Smooth muscle cell (in vitro differentiated cells): ENCODE measurements at regions not wholly inside any gene's neighbourhood (a gene's known extent, or its start where the extent isn't known, plus 50 kb on each side); places are given as distances from the start of the nearest gene placed in this dataset.

Experiments used
- DNase-seq: peaks from one replicate; lab custom pipeline; 2025; ENCODE audit not compliant: unreplicated experiment; lab: John Stamatoyannopoulos, UW
- H2AFZ ChIP-seq: fragments of 200-600 bp; sonication (generic); 2 replicates; pipeline ENCODE4 v1.6.0; 2016; ENCODE audit warnings: antibody characterized with exemption, low read depth, mild to moderate bottlenecking
- H3F3A ChIP-seq: fragments of 200-600 bp; sonication (generic); 2 replicates; pipeline ENCODE4 v1.6.0; 2017; ENCODE audit warnings: antibody characterized with exemption, low read depth
- H3K27ac ChIP-seq: fragments of 200-600 bp; sonication (generic); 2 replicates; pipeline ENCODE4 v1.5.1; 2016; ENCODE audit warnings: low read depth, mild to moderate bottlenecking
- H3K27me3 ChIP-seq: fragments of 200-600 bp; sonication (generic); 2 replicates; pipeline ENCODE4 v1.6.1; 2016; ENCODE audit warnings: low read depth, mild to moderate bottlenecking
- H3K36me3 ChIP-seq: fragments of 200-600 bp; sonication (generic); 2 replicates; pipeline ENCODE4 v1.5.1; 2016; ENCODE audit warnings: low read depth
- H3K4me1 ChIP-seq: fragments of 200-600 bp; sonication (generic); 2 replicates; pipeline ENCODE4 v1.5.1; 2016; ENCODE audit warnings: low read depth
- H3K4me2 ChIP-seq: fragments of 200-600 bp; sonication (generic); 2 replicates; pipeline ENCODE4 v1.6.0; 2016; ENCODE audit warnings: mild to moderate bottlenecking
- H3K4me3 ChIP-seq: fragments of 200-600 bp; sonication (generic); 2 replicates; pipeline ENCODE4 v1.5.1; 2016; ENCODE audit warnings: mild to moderate bottlenecking
- H3K79me2 ChIP-seq: fragments of 200-600 bp; sonication (generic); 2 replicates; pipeline ENCODE4 v1.6.0; 2016; ENCODE audit warnings: low read depth, mild to moderate bottlenecking
- H3K9ac ChIP-seq: fragments of 200-600 bp; sonication (generic); 2 replicates; pipeline ENCODE4 v1.6.0; 2016; ENCODE audit warnings: low read depth
- H3K9me3 ChIP-seq: fragments of 200-600 bp; sonication (generic); replicated peaks from 2 replicates; pipeline ENCODE4 v1.5.1; 2016; ENCODE audit warnings: low read depth
- H4K20me1 ChIP-seq: fragments of 200-600 bp; sonication (generic); 2 replicates; pipeline ENCODE4 v1.6.0; 2016; ENCODE audit warnings: low read depth
- WGBS: methylation state at CpG from one replicate; pipeline ENCODE4 v1.1.7; 2016; ENCODE audit warnings: low lambda C conversion rate; 5-methylcytosine and 5-hydroxymethylcytosine counted together
- TF ChIP-seq, protein P1 (sequence below): fragments of 200-600 bp; sonication (generic); IDR thresholded peaks from 2 replicates; pipeline ENCODE4 v1.5.1; 2017; ENCODE audit warnings: borderline replicate concordance, mild to moderate bottlenecking, antibody characterized with exemption; ENCODE audit not compliant: insufficient read depth, poor library complexity, severe bottlenecking

DNA sequence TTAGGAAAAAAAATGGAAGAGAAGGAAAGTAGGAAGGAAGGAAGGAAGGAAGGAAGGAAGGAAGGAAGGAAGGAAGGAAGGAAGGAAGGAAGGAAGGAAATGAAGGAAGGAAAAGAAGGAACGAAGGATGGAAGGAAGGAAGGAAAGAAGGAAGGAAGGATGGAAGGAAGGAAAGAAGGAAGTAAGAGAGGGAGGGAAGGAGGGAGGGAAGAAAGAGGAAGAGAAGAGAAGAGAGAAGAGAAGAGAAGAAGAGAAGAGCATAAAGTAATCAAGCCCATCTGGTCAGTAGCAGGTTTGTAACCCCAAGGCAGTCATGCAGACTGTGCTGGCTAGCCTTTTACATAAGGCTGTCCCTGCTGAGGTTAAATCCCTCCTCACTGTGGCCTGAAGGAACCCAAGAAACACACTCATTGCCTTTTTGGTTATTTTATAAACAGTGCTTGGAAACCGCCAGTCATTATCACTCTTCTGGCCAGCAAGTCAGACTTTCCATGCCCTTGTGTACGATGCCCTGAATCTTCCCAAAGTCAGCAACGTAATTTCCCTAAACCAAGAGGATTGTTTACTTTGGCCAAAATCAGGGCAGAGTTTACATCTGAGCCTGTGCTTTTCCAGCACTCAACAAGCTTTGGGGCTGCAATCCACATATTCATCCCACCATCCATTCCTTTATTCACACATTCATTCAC is 409.6 kb upstream of the MAF start:
- no peaks in the 10 kb centered on the region for H3K4me1 ChIP-seq
- H3K79me2 ChIP-seq, result no peaks in the 10 kb centered on the region
- no peak overlapping the region for H3K4me2 ChIP-seq
- DNase-seq, result no peak
- no peak overlapping the region for H2AFZ ChIP-seq
- H3K9me3 ChIP-seq, result no peaks in the 10 kb centered on the region
- no peaks in the 10 kb centered on the region for H4K20me1 ChIP-seq
- 15% methylated on average over 4 of the region's 4 CpGs for WGBS
- no peak overlapping the region for H3K9ac ChIP-seq
- H3K36me3 ChIP-seq, result no peaks in the 10 kb centered on the region
- H3K27me3 ChIP-seq, result no peaks in the 10 kb centered on the region
- H3K27ac ChIP-seq, result no peak overlapping the region
- H3K4me3 ChIP-seq, result no peak overlapping the region
- TF ChIP-seq, protein P1, sequence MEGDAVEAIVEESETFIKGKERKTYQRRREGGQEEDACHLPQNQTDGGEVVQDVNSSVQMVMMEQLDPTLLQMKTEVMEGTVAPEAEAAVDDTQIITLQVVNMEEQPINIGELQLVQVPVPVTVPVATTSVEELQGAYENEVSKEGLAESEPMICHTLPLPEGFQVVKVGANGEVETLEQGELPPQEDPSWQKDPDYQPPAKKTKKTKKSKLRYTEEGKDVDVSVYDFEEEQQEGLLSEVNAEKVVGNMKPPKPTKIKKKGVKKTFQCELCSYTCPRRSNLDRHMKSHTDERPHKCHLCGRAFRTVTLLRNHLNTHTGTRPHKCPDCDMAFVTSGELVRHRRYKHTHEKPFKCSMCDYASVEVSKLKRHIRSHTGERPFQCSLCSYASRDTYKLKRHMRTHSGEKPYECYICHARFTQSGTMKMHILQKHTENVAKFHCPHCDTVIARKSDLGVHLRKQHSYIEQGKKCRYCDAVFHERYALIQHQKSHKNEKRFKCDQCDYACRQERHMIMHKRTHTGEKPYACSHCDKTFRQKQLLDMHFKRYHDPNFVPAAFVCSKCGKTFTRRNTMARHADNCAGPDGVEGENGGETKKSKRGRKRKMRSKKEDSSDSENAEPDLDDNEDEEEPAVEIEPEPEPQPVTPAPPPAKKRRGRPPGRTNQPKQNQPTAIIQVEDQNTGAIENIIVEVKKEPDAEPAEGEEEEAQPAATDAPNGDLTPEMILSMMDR, result no peak
- no peaks in the 10 kb centered on the region for H3F3A ChIP-seq

DNA sequence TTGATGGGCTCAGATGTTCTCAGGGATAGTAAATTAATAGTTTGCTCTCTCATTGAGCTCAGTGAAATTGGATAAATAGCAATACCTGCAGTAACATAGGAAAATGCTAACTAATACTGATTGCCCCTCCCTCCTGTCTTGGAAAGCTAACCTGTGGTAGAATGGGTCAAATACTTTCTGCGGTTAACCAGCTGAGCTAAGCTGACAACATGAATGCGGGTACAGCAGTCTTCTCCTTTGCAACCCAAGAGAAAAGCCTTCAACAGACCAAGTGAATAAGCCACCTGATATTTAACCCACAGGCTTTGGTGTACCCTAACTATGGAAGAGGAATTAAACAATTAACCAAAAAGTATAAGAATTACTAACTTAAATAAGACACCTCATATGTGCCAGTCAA is 408.3 kb upstream of the MAF start:
- TF ChIP-seq, protein P1, result no peak
- H3K4me1 ChIP-seq, result no peaks in the 10 kb centered on the region
- no peak overlapping the region for H3K9ac ChIP-seq
- H3K79me2 ChIP-seq, result no peaks in the 10 kb centered on the region
- H3K36me3 ChIP-seq, result no peaks in the 10 kb centered on the region
- DNase-seq, result no peak
- peak overlapping the region; percentile 96 for H3K27ac ChIP-seq
- H3K4me3 ChIP-seq, result no peak overlapping the region
- no peak overlapping the region for H3K4me2 ChIP-seq
- no peaks in the 10 kb centered on the region for H3F3A ChIP-seq
- H2AFZ ChIP-seq, result no peak overlapping the region
- H3K9me3 ChIP-seq, result no peaks in the 10 kb centered on the region
- no peaks in the 10 kb centered on the region for H3K27me3 ChIP-seq
- H4K20me1 ChIP-seq, result no peaks in the 10 kb centered on the region
- 95% methylated on average over 2 of the region's 2 CpGs for WGBS

DNA sequence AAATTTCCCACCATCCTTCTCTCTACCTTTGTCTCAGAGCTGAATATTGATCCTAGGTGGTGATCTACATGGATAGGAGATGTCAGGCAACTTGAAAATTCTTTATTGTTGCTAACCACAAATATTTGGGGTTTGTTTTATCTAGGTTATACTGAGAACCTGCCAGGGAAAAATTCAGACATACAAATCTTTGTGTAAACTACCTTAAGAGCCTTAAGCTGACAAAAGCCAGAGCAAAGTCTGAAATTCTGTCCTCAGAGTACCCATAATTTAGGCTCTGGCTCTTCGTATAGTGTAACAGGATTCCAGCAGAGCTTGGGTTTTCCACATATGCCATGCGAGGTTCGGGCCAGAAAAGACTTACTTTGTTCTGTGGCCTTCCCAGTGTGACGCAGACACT is 406.7 kb upstream of the MAF start:
- no peak overlapping the region for H2AFZ ChIP-seq
- H3K36me3 ChIP-seq, result no peaks in the 10 kb centered on the region
- H3K27me3 ChIP-seq, result no peaks in the 10 kb centered on the region
- H3F3A ChIP-seq, result no peaks in the 10 kb centered on the region
- H3K4me1 ChIP-seq, result no peaks in the 10 kb centered on the region
- H4K20me1 ChIP-seq, result no peaks in the 10 kb centered on the region
- TF ChIP-seq, protein P1, result no peak
- peak overlapping the region; percentile 73 for H3K9ac ChIP-seq
- peak overlapping the region; percentile 76 for H3K4me2 ChIP-seq
- H3K27ac ChIP-seq, result peak overlapping the region; percentile 96
- no peaks in the 10 kb centered on the region for H3K79me2 ChIP-seq
- WGBS, result 13% methylated on average over 4 of the region's 4 CpGs
- H3K4me3 ChIP-seq, result no peak overlapping the region
- DNase-seq, result no peak
- no peaks in the 10 kb centered on the region for H3K9me3 ChIP-seq
